ENCODE measurements at regions not wholly inside any gene's neighbourhood (a gene's known extent, or its start where the extent isn't known, plus 50 kb on each side); places are given as distances from the start of the nearest gene placed in this dataset.

DNA sequence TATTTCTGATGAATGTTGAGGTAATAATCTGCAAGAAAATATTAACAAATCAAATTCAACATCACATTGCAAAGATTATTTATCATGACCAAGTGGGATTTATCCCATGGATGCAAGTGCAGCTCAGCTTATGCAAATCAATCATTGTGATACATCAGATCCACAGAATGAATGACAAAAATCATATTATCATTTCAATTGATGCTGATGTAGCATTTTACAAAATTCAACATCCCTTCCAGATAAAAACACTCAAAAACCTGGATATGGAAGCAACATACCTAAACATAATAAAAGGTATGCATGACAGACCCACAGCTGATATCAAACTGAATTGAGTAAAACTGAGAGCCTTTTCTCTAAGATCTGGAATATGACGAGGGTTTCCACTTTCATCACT, 1915.4 kb downstream of the ARAP2 start:
- TF ChIP-seq, protein P1, sequence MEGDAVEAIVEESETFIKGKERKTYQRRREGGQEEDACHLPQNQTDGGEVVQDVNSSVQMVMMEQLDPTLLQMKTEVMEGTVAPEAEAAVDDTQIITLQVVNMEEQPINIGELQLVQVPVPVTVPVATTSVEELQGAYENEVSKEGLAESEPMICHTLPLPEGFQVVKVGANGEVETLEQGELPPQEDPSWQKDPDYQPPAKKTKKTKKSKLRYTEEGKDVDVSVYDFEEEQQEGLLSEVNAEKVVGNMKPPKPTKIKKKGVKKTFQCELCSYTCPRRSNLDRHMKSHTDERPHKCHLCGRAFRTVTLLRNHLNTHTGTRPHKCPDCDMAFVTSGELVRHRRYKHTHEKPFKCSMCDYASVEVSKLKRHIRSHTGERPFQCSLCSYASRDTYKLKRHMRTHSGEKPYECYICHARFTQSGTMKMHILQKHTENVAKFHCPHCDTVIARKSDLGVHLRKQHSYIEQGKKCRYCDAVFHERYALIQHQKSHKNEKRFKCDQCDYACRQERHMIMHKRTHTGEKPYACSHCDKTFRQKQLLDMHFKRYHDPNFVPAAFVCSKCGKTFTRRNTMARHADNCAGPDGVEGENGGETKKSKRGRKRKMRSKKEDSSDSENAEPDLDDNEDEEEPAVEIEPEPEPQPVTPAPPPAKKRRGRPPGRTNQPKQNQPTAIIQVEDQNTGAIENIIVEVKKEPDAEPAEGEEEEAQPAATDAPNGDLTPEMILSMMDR (IDR thresholded peaks at IDR 0.05): no peak
- TF ChIP-seq POLR2A (IDR thresholded peaks at IDR 0.05): no peak
